Endothelial cell of umbilical vein (primary cell): ENCODE measurements at regions not wholly inside any gene's neighbourhood (a gene's known extent, or its start where the extent isn't known, plus 50 kb on each side); places are given as distances from the start of the nearest gene placed in this dataset.

Source experiments
- BruUV-seq: library from RNA; stranded (reverse); fragments of 400-500 nt; replicated peaks from 2 replicates; lab custom pipeline; 2021; lab: Mats Ljungman, UMichigan
- CTCF ChIA-PET: fragments of 300-600, 350-600 bp; sonication (Branson Sonifier 250); formaldehyde crosslinking; loops from one replicate; lab custom pipeline; 2021; ENCODE audit warnings: antibody characterized with exemption, inconsistent platforms; lab: Charles Lee
- POLR2A ChIA-PET: fragments of 300-600, 350-600 bp; sonication (Branson Sonifier 250); formaldehyde crosslinking; loops from one replicate; lab custom pipeline; 2021; ENCODE audit warnings: antibody characterized with exemption, inconsistent platforms; lab: Charles Lee
- DNase-seq: peaks from one replicate; pipeline ENCODE4 v3.0.0-alpha.2; 2011; ENCODE audit warnings: low read depth, low spot score
- FAIRE-seq: peaks from 2 replicates; lab custom pipeline; 2011; peaks lifted over from hg19 to GRCh38; lab: Jason Lieb, UNC
- H2AFZ ChIP-seq: 2 replicates; pipeline ENCODE4 v1.6.0; 2012; ENCODE audit warnings: low read depth, low read length, control low read depth, inconsistent platforms
- H3K27ac ChIP-seq: 2 replicates; pipeline ENCODE4 v1.5.1; 2011; ENCODE audit warnings: low read depth, mild to moderate bottlenecking, control low read depth, low read length, moderate library complexity; ENCODE audit not compliant: insufficient read depth
- H3K27me3 ChIP-seq, 2 experiments: 2 replicates each; pipeline versions ENCODE4 v1.6.0 to v1.6.1; 2011; ENCODE audit warnings: low read length in 2 of 2, mixed read lengths in 1 of 2; ENCODE audit not compliant: control insufficient read depth in 2 of 2, insufficient read depth in 2 of 2
- H3K36me3 ChIP-seq, 2 experiments: 2 replicates in 1 of 2; 3 replicates in 1 of 2; pipeline ENCODE4 v1.5.1; 2011; ENCODE audit warnings: low read length in 2 of 2, mild to moderate bottlenecking in 1 of 2, moderate library complexity in 1 of 2; ENCODE audit not compliant: control insufficient read depth in 2 of 2, insufficient read depth in 2 of 2; ENCODE audit errors: extremely low read depth in 1 of 2
- H3K4me1 ChIP-seq: 3 replicates; pipeline ENCODE4 v1.5.1; 2011; ENCODE audit warnings: mild to moderate bottlenecking, low read length; ENCODE audit not compliant: control insufficient read depth, insufficient read depth; ENCODE audit errors: extremely low read depth
- H3K4me2 ChIP-seq: 2 replicates; pipeline ENCODE4 v1.6.1; 2011; ENCODE audit warnings: low read length, control low read depth, mixed read lengths; ENCODE audit not compliant: insufficient read depth
- H3K4me3 ChIP-seq, 3 experiments: fragments of 200-600 bp in 1 of 3; sonication (generic), shearing (Covaris generic) in 1 of 3; replicated peaks in 1 of 3; 2 replicates each; pipeline ENCODE4 v1.5.1; 2011 to 2016; ENCODE audit warnings: control low read depth in 3 of 3, low read length in 3 of 3, mild to moderate bottlenecking in 2 of 3, inconsistent platforms in 1 of 3, low read depth in 1 of 3, moderate library complexity in 1 of 3; ENCODE audit not compliant: insufficient read depth in 1 of 3
- H3K79me2 ChIP-seq: 2 replicates; pipeline ENCODE4 v1.6.0; 2012; ENCODE audit warnings: low read length, inconsistent platforms; ENCODE audit not compliant: control insufficient read depth, insufficient read depth
- H3K9ac ChIP-seq: replicated peaks from 2 replicates; pipeline ENCODE3; 2011; ENCODE audit warnings: low read length, control low read depth; ENCODE audit not compliant: insufficient read depth; ENCODE audit errors: extremely low read depth
- H3K9me1 ChIP-seq: replicated peaks from 3 replicates; pipeline ENCODE4 v1.6.0; 2011; ENCODE audit warnings: mild to moderate bottlenecking, low read length; ENCODE audit not compliant: control insufficient read depth, insufficient read depth; ENCODE audit errors: extremely low read depth
- H3K9me3 ChIP-seq: replicated peaks from 2 replicates; pipeline ENCODE4 v1.5.1; 2012; ENCODE audit warnings: low read length, inconsistent platforms; ENCODE audit not compliant: control insufficient read depth, insufficient read depth
- H4K20me1 ChIP-seq: replicated peaks from 2 replicates; pipeline ENCODE3; 2011; ENCODE audit warnings: mild to moderate bottlenecking, low read length; ENCODE audit not compliant: control insufficient read depth, insufficient read depth; ENCODE audit errors: extremely low read depth
- CTCF ChIP-seq, 2 donors: IDR thresholded peaks; 1 replicate in 1 of 2; 2 replicates in 1 of 2; pipeline ENCODE4 v1.5.1; 2011; ENCODE audit warnings: low read length in 2 of 2, mild to moderate bottlenecking in 2 of 2, moderate library complexity in 2 of 2, control low read depth in 1 of 2, inconsistent platforms in 1 of 2, low read depth in 1 of 2; ENCODE audit not compliant: insufficient read depth in 1 of 2; ENCODE audit errors: extremely low read depth in 1 of 2
- JUN ChIP-seq: IDR thresholded peaks from 2 replicates; pipeline ENCODE4 v1.6.1; 2011; ENCODE audit warnings: borderline replicate concordance, low read depth; ENCODE audit not compliant: insufficient read length, insufficient read depth
- MYC ChIP-seq: IDR thresholded peaks from one replicate; pipeline ENCODE4 v1.6.1; 2011; ENCODE audit warnings: mild to moderate bottlenecking, low read depth, low read length
- dilution Hi-C: fragments of 300-500 bp; cut with MboI; formaldehyde crosslinking; loops from one replicate; pipeline ENCODE4 v1.15.0; 2019; ENCODE audit warnings: low sequenced_read_pairs; ENCODE audit not compliant: extremely low pct_ligation_motif_present
- intact Hi-C: fragments of 100-400 bp; cut with micrococcal nuclease; formaldehyde crosslinking; loops from one replicate; pipeline ENCODE4 v1.10.0; 2022

GRCh38 chr3:64861684-64862083, 173.9 kb upstream of the ADAMTS9 start:
- Histone ChIP-seq H3K79me2 (no peaks in the 10 kb centered on the region), H4K20me1 (no peaks in the 10 kb centered on the region), H2AFZ (no peak overlapping the region), H3K9ac (no peak overlapping the region), H3K9me3 (no peaks in the 10 kb centered on the region), H3K27me3 (no peaks in the 10 kb centered on the region), H3K4me3 (no peak overlapping the region), H3K4me1 (no peaks in the 10 kb centered on the region), H3K36me3 (no peaks in the 10 kb centered on the region), H3K4me2 (no peak overlapping the region), H3K27ac (no peak overlapping the region), H3K9me1 (no peaks in the 10 kb centered on the region)
- TF ChIP-seq CTCF (IDR thresholded peaks at IDR 0.05; ENCODE audit: extremely low read depth in 1 of 2, insufficient read depth in 1 of 2, low read depth in 1 of 2, low read length in 2 of 2) (no peak), MYC (no peak)
- dilution Hi-C loops = no loop called here
- CTCF ChIA-PET = interaction anchor here (1.0 kb wide), 1 partner anchor 331 kb away, joined by 3 read pairs; no protein-coding TSS in a partner anchor
- no peak for FAIRE-seq
- POLR2A ChIA-PET = no interaction called here
- intact Hi-C loops = no loop called here
- BruUV-seq = no TSS peak
- DNase-seq = no peak

GRCh38 chr3:64860536-64860870, 172.7 kb upstream of the ADAMTS9 start:
- Histone ChIP-seq H3K9ac (no peak overlapping the region), H3K27me3 (no peaks in the 10 kb centered on the region), H2AFZ (no peak overlapping the region), H3K27ac (no peak overlapping the region), H3K4me3 (no peak overlapping the region), H3K4me1 (no peaks in the 10 kb centered on the region), H4K20me1 (no peaks in the 10 kb centered on the region), H3K9me1 (no peaks in the 10 kb centered on the region), H3K9me3 (no peaks in the 10 kb centered on the region), H3K36me3 (no peaks in the 10 kb centered on the region), H3K79me2 (no peaks in the 10 kb centered on the region), H3K4me2 (no peak overlapping the region)
- BruUV-seq = no TSS peak
- ChIA-PET POLR2A (no interaction called here), CTCF (no interaction called here)
- DNase-seq = no peak
- no peak for FAIRE-seq
- dilution Hi-C loops (no loop called here), intact Hi-C loops (no loop called here)
- TF ChIP-seq JUN = no peak
